Fibroblast of lung (primary cell): ENCODE measurements at regions not wholly inside any gene's neighbourhood (a gene's known extent, or its start where the extent isn't known, plus 50 kb on each side); places are given as distances from the start of the nearest gene placed in this dataset.

ENCODE experiments used
- DNase-seq, 2 donors: peaks; one replicate each; pipeline versions ENCODE4 v3.0.0 to v3.0.0-alpha.2; 2010; ENCODE audit warnings: low read depth in 2 of 2
- H2AFZ ChIP-seq: 2 replicates; pipeline ENCODE4 v1.5.1; 2012; ENCODE audit warnings: low read length, control low read depth, inconsistent platforms
- H3K27ac ChIP-seq: 2 replicates; pipeline ENCODE4 v1.5.1; 2011; ENCODE audit warnings: low read length, control low read depth; ENCODE audit not compliant: insufficient read depth
- H3K27me3 ChIP-seq: 2 replicates; pipeline ENCODE4 v1.5.1; 2011; ENCODE audit warnings: mild to moderate bottlenecking, low read length; ENCODE audit not compliant: control insufficient read depth, insufficient read depth
- H3K36me3 ChIP-seq: 2 replicates; pipeline ENCODE4 v1.5.1; 2011; ENCODE audit warnings: low read length; ENCODE audit not compliant: control insufficient read depth, insufficient read depth
- H3K4me1 ChIP-seq: 2 replicates; pipeline ENCODE4 v1.5.1; 2011; ENCODE audit warnings: low read length; ENCODE audit not compliant: control insufficient read depth, insufficient read depth; ENCODE audit errors: extremely low read depth
- H3K4me2 ChIP-seq: 2 replicates; pipeline ENCODE4 v1.5.1; 2011; ENCODE audit warnings: low read length, control low read depth; ENCODE audit not compliant: insufficient read depth; ENCODE audit errors: extremely low read depth
- H3K4me3 ChIP-seq, 4 experiments: fragments of 200-600 bp in 1 of 4; sonication (generic) in 1 of 4; replicated peaks in 1 of 4; 2 replicates each; pipeline ENCODE4 v1.5.1; 2011 to 2016; ENCODE audit warnings: low read length in 4 of 4, low read depth in 3 of 4, mild to moderate bottlenecking in 3 of 4, control low read depth in 2 of 4, inconsistent platforms in 1 of 4, mixed read lengths in 1 of 4; ENCODE audit not compliant: insufficient read depth in 1 of 4; ENCODE audit errors: control extremely low read depth in 1 of 4
- H3K79me2 ChIP-seq: 2 replicates; pipeline ENCODE4 v1.5.1; 2012; ENCODE audit warnings: mild to moderate bottlenecking, low read length, inconsistent platforms; ENCODE audit not compliant: control insufficient read depth, insufficient read depth
- H3K9ac ChIP-seq: 2 replicates; pipeline ENCODE4 v1.5.1; 2011; ENCODE audit warnings: mild to moderate bottlenecking, low read length, control low read depth; ENCODE audit not compliant: insufficient read depth
- H3K9me3 ChIP-seq: 2 replicates; pipeline ENCODE4 v1.5.1; 2012; ENCODE audit warnings: low read depth, low read length; ENCODE audit not compliant: control insufficient read depth, insufficient read depth
- H4K20me1 ChIP-seq: 2 replicates; pipeline ENCODE4 v1.5.1; 2011; ENCODE audit warnings: low read length; ENCODE audit not compliant: control insufficient read depth, insufficient read depth; ENCODE audit errors: extremely low read depth
- CTCF ChIP-seq, 2 donors: IDR thresholded peaks in 1 of 2; conservative IDR thresholded peaks in 1 of 2; 1 replicate in 1 of 2; 2 replicates in 1 of 2; pipeline ENCODE4 v1.5.1; 2011 to 2012; ENCODE audit warnings: low read length in 2 of 2, control low read depth in 1 of 2, inconsistent platforms in 1 of 2, low read depth in 1 of 2, mild to moderate bottlenecking in 1 of 2
- EZH2 ChIP-seq: IDR thresholded peaks from 2 replicates; pipeline ENCODE4 v1.5.1; 2012; ENCODE audit warnings: low read length, control low read depth, mild to moderate bottlenecking; ENCODE audit errors: missing control alignments

- Histone ChIP-seq H3K36me3 (no peaks in the 10 kb centered on the region), H3K27ac (no peak overlapping the region), H3K79me2 (no peaks in the 10 kb centered on the region), H3K4me1 (no peaks in the 10 kb centered on the region), H2AFZ (no peak overlapping the region), H3K27me3 (no peaks in the 10 kb centered on the region), H3K4me2 (no peak overlapping the region), H3K9ac (no peak overlapping the region), H3K4me3 (no peak overlapping the region), H3K9me3 (no peaks in the 10 kb centered on the region), H4K20me1 (no peaks in the 10 kb centered on the region)
- no peak for DNase-seq
- TF ChIP-seq EZH2 (no peak), CTCF (conservative IDR thresholded peaks at IDR 0.05 in 1 of 2, IDR thresholded peaks at IDR 0.05 in 1 of 2; ENCODE audit: low read depth in 1 of 2, low read length in 2 of 2) (no peak)
Observed at GRCh38 chrX:25618248-25618647, 519.9 kb upstream of the MAGEB18 start.

GRCh38 chrX:25640276-25640675 lies 497.9 kb upstream of the MAGEB18 start:
- Histone ChIP-seq H3K27me3 (no peaks in the 10 kb centered on the region), H3K79me2 (no peaks in the 10 kb centered on the region), H3K4me3 (no peak overlapping the region), H3K36me3 (no peaks in the 10 kb centered on the region), H3K9me3 (no peaks in the 10 kb centered on the region), H2AFZ (no peak overlapping the region), H3K27ac (no peak overlapping the region), H4K20me1 (no peaks in the 10 kb centered on the region), H3K4me2 (no peak overlapping the region), H3K4me1 (no peaks in the 10 kb centered on the region), H3K9ac (no peak overlapping the region)
- no peak for TF ChIP-seq CTCF (conservative IDR thresholded peaks at IDR 0.05 in 1 of 2, IDR thresholded peaks at IDR 0.05 in 1 of 2; ENCODE audit: low read depth in 1 of 2, low read length in 2 of 2)
- TF ChIP-seq EZH2, result no peak
- DNase-seq, result no peak

- H4K20me1 ChIP-seq, result no peaks in the 10 kb centered on the region
- H3K79me2 ChIP-seq, result no peaks in the 10 kb centered on the region
- H3K27ac ChIP-seq, result no peak overlapping the region
- no peak for TF ChIP-seq CTCF (conservative IDR thresholded peaks at IDR 0.05 in 1 of 2, IDR thresholded peaks at IDR 0.05 in 1 of 2; ENCODE audit: low read depth in 1 of 2, low read length in 2 of 2)
- no peak overlapping the region for H3K4me2 ChIP-seq
- DNase-seq, result no peak
- H3K9ac ChIP-seq, result no peak overlapping the region
- H3K36me3 ChIP-seq, result no peaks in the 10 kb centered on the region
- H3K4me1 ChIP-seq, result no peaks in the 10 kb centered on the region
- no peak overlapping the region for H3K4me3 ChIP-seq
- H3K27me3 ChIP-seq, result no peaks in the 10 kb centered on the region
- no peaks in the 10 kb centered on the region for H3K9me3 ChIP-seq
- H2AFZ ChIP-seq, result no peak overlapping the region
Observed at GRCh38 chrX:25646156-25646555, 492.0 kb upstream of the MAGEB18 start.
